Uterus (tissue), 2 donors: ENCODE measurements at regions not wholly inside any gene's neighbourhood (a gene's known extent, or its start where the extent isn't known, plus 50 kb on each side); places are given as distances from the start of the nearest gene placed in this dataset.

Experiments used
- CTCF ChIP-seq, 4 experiments: fragments of 200-600 bp in 2 of 4; fragments of 450-650 bp in 2 of 4; sonication (generic) in 2 of 4; IDR thresholded peaks; one replicate each; pipeline ENCODE4 v1.5.1; 2016 to 2019; ENCODE audit warnings: antibody characterized with exemption in 4 of 4, mild to moderate bottlenecking in 2 of 4, moderate library complexity in 1 of 4
- POLR2A ChIP-seq, 2 donors: fragments of 450-650 bp; IDR thresholded peaks; one replicate each; pipeline ENCODE4 v1.6.1; 2016; ENCODE audit warnings: antibody characterized with exemption in 2 of 2, mild to moderate bottlenecking in 1 of 2, moderate library complexity in 1 of 2

GRCh38 chr9:28538132-28538531 lies 964.9 kb upstream of the C9orf72 start:
- no peak for TF ChIP-seq CTCF (IDR thresholded peaks at IDR 0.05)
- no peak for TF ChIP-seq POLR2A (IDR thresholded peaks at IDR 0.05)
